BJ (cell line): ENCODE measurements at regions not wholly inside any gene's neighbourhood (a gene's known extent, or its start where the extent isn't known, plus 50 kb on each side); places are given as distances from the start of the nearest gene placed in this dataset.

Source experiments
- CTCF ChIA-PET: fragments of 350-600 bp; formaldehyde crosslinking; extraction: SDS; loops from one replicate; lab custom pipeline; 2021; ENCODE audit warnings: antibody characterized with exemption, inconsistent platforms; lab: Yijun Ruan, JAX
- POLR2A ChIA-PET: fragments of 300-600 bp; sonication (Branson Sonifier 250); formaldehyde crosslinking; extraction: SDS; loops from one replicate; lab custom pipeline; 2021; ENCODE audit warnings: antibody characterized with exemption; lab: Charles Lee
- DNase-seq: peaks from one replicate; pipeline ENCODE4 v3.0.0-alpha.2; 2011; ENCODE audit warnings: low read depth
- H3K27me3 ChIP-seq: 2 replicates; pipeline ENCODE4 v1.6.0; 2011; ENCODE audit warnings: low read length; ENCODE audit not compliant: control insufficient read depth, insufficient read depth
- H3K36me3 ChIP-seq: 2 replicates; pipeline ENCODE4 v1.5.1; 2011; ENCODE audit warnings: low read length; ENCODE audit not compliant: control insufficient read depth, insufficient read depth
- H3K4me3 ChIP-seq: 2 replicates; pipeline ENCODE4 v1.5.1; 2011; ENCODE audit warnings: low read depth, mild to moderate bottlenecking, control low read depth, low read length
- TF ChIP-seq, protein P1 (sequence below): IDR thresholded peaks from 2 replicates; pipeline ENCODE4 v1.5.1; 2011; ENCODE audit warnings: low read depth, mild to moderate bottlenecking, control low read depth, inconsistent platforms, low read length, moderate library complexity; ENCODE audit not compliant: insufficient read depth

GRCh38 chrX:22366906-22367305 is 94.2 kb downstream of the CBLL2 start:
- TF ChIP-seq, protein P1, sequence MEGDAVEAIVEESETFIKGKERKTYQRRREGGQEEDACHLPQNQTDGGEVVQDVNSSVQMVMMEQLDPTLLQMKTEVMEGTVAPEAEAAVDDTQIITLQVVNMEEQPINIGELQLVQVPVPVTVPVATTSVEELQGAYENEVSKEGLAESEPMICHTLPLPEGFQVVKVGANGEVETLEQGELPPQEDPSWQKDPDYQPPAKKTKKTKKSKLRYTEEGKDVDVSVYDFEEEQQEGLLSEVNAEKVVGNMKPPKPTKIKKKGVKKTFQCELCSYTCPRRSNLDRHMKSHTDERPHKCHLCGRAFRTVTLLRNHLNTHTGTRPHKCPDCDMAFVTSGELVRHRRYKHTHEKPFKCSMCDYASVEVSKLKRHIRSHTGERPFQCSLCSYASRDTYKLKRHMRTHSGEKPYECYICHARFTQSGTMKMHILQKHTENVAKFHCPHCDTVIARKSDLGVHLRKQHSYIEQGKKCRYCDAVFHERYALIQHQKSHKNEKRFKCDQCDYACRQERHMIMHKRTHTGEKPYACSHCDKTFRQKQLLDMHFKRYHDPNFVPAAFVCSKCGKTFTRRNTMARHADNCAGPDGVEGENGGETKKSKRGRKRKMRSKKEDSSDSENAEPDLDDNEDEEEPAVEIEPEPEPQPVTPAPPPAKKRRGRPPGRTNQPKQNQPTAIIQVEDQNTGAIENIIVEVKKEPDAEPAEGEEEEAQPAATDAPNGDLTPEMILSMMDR = no peak
- POLR2A ChIA-PET = no interaction called here
- Histone ChIP-seq H3K27me3 (no peaks in the 10 kb centered on the region), H3K36me3 (no peaks in the 10 kb centered on the region), H3K4me3 (no peak overlapping the region)
- CTCF ChIA-PET = no interaction called here
- DNase-seq = no peak

DNA sequence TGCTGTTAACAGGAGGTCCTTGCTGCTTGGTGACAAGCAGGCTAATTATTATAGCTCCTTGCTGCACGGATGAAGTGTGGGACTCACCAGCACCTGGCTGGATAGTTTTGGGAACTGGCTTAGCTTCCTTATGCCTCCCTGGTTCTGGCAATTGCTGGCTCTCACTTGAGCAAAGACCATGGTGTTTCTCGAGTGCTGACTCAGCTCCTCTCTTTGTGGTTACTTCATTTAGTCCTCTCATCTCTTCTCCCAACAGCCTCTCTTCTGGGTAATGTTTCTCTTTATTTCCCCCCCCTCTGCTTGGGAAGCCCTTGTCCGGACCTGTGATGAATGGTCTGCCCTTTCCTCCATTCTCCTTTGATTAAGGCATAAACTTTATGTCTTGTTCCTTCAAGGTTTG is 100.4 kb downstream of the CBLL2 start:
- POLR2A ChIA-PET = no interaction called here
- no peaks in the 10 kb centered on the region for H3K36me3 ChIP-seq
- H3K4me3 ChIP-seq = no peak overlapping the region
- CTCF ChIA-PET = no interaction called here
- H3K27me3 ChIP-seq = no peaks in the 10 kb centered on the region
- DNase-seq = no peak
- TF ChIP-seq, protein P1 = no peak

- ChIA-PET POLR2A (no interaction called here), CTCF (no interaction called here)
- TF ChIP-seq, protein P1 = no peak
- Histone ChIP-seq H3K27me3 (no peaks in the 10 kb centered on the region), H3K4me3 (no peak overlapping the region), H3K36me3 (no peaks in the 10 kb centered on the region)
- DNase-seq = no peak
These were observed 101.1 kb downstream of the CBLL2 start for GRCh38 chrX:22373766-22374165.

- Histone ChIP-seq H3K36me3 (no peaks in the 10 kb centered on the region), H3K27me3 (no peaks in the 10 kb centered on the region), H3K4me3 (no peak overlapping the region)
- no peak for DNase-seq
- TF ChIP-seq, protein P1 = no peak
- ChIA-PET CTCF (no interaction called here), POLR2A (no interaction called here)
These were observed 103.7 kb downstream of the CBLL2 start for GRCh38 chrX:22376369-22376768.

DNA sequence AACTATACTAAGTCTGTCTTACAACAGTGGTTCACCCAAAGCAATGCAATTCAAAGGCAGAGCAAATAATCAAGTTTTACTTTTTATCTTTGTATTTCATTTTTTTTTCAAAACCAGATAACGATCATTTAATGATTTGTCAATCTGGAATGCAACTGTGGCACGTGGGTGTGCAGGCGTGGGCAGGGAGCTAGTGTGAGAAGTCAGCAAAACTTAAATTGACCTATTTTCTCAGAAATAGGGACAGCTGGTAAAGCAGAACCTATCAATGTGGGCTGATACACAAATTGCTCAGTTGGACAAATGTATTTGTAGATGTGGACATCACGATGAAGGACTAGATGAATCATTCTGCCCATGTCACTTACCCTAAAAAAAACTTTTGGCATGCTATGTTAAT is 105.6 kb downstream of the CBLL2 start:
- ChIA-PET POLR2A (no interaction called here), CTCF (no interaction called here)
- Histone ChIP-seq H3K4me3 (no peak overlapping the region), H3K27me3 (no peaks in the 10 kb centered on the region), H3K36me3 (no peaks in the 10 kb centered on the region)
- TF ChIP-seq, protein P1 = no peak
- DNase-seq = no peak
